ENCODE measurements at regions not wholly inside any gene's neighbourhood (a gene's known extent, or its start where the extent isn't known, plus 50 kb on each side); places are given as distances from the start of the nearest gene placed in this dataset.

DNA sequence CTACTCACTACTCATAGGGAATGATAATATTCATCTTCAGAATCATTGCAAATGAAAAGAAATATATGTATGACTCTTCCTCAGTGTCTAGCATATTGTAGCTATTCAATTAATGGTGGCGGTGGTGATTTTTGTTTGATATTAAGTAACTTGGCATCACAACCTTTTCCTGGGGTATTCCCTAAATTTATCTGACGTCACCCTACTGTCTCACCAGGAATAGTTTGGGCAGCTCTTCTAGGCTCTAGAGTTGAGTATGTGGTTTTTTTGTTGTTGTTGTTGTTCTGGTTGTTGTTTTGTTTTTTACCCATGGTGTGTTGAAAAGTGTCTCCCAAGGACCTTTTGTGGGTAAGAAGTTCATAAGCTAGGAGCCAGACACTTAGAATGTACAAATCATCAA lies 1320.3 kb upstream of the LRRTM1 start:
- TF ChIP-seq, protein P1, sequence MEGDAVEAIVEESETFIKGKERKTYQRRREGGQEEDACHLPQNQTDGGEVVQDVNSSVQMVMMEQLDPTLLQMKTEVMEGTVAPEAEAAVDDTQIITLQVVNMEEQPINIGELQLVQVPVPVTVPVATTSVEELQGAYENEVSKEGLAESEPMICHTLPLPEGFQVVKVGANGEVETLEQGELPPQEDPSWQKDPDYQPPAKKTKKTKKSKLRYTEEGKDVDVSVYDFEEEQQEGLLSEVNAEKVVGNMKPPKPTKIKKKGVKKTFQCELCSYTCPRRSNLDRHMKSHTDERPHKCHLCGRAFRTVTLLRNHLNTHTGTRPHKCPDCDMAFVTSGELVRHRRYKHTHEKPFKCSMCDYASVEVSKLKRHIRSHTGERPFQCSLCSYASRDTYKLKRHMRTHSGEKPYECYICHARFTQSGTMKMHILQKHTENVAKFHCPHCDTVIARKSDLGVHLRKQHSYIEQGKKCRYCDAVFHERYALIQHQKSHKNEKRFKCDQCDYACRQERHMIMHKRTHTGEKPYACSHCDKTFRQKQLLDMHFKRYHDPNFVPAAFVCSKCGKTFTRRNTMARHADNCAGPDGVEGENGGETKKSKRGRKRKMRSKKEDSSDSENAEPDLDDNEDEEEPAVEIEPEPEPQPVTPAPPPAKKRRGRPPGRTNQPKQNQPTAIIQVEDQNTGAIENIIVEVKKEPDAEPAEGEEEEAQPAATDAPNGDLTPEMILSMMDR (IDR thresholded peaks at IDR 0.05), result no peak
- TF ChIP-seq POLR2AphosphoS5 (IDR thresholded peaks at IDR 0.05; ENCODE audit: low read depth, low read length) (no peak), SIN3A (IDR thresholded peaks at IDR 0.05; ENCODE audit: borderline replicate concordance, insufficient read depth, low read depth, low read length) (no peak), TCF7L2 (IDR thresholded peaks at IDR 0.05; ENCODE audit: low read depth, low read length) (no peak)
- TF ChIP-seq, protein P2, sequence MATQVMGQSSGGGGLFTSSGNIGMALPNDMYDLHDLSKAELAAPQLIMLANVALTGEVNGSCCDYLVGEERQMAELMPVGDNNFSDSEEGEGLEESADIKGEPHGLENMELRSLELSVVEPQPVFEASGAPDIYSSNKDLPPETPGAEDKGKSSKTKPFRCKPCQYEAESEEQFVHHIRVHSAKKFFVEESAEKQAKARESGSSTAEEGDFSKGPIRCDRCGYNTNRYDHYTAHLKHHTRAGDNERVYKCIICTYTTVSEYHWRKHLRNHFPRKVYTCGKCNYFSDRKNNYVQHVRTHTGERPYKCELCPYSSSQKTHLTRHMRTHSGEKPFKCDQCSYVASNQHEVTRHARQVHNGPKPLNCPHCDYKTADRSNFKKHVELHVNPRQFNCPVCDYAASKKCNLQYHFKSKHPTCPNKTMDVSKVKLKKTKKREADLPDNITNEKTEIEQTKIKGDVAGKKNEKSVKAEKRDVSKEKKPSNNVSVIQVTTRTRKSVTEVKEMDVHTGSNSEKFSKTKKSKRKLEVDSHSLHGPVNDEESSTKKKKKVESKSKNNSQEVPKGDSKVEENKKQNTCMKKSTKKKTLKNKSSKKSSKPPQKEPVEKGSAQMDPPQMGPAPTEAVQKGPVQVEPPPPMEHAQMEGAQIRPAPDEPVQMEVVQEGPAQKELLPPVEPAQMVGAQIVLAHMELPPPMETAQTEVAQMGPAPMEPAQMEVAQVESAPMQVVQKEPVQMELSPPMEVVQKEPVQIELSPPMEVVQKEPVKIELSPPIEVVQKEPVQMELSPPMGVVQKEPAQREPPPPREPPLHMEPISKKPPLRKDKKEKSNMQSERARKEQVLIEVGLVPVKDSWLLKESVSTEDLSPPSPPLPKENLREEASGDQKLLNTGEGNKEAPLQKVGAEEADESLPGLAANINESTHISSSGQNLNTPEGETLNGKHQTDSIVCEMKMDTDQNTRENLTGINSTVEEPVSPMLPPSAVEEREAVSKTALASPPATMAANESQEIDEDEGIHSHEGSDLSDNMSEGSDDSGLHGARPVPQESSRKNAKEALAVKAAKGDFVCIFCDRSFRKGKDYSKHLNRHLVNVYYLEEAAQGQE (IDR thresholded peaks at IDR 0.05; ENCODE audit: insufficient read depth in 1 of 2, low read depth in 2 of 2, low read length in 1 of 2), result no peak

All from Panc1 (cell line).